CD14-positive monocyte (primary cell): ENCODE measurements at regions not wholly inside any gene's neighbourhood (a gene's known extent, or its start where the extent isn't known, plus 50 kb on each side); places are given as distances from the start of the nearest gene placed in this dataset.

Experiments
- DNase-seq, 3 donors: peaks; one replicate each; pipeline ENCODE4 v3.0.0-alpha.2; 2011 to 2022
- H2AFZ ChIP-seq: 2 replicates; pipeline ENCODE4 v1.6.0; 2012; ENCODE audit warnings: mild to moderate bottlenecking, low read depth, low read length, inconsistent platforms; ENCODE audit not compliant: insufficient read depth, poor library complexity, severe bottlenecking
- H3K27ac ChIP-seq, 2 donors: 1 replicate in 1 of 2; 2 replicates in 1 of 2; pipeline ENCODE4 v1.5.1; 2012 to 2013; ENCODE audit warnings: low read length in 2 of 2, control low read depth in 1 of 2, inconsistent platforms in 1 of 2, low read depth in 1 of 2, mild to moderate bottlenecking in 1 of 2
- H3K27me3 ChIP-seq, 2 donors: one replicate each; pipeline versions ENCODE4 v1.6.0 to v1.6.1; 2011 to 2013; ENCODE audit warnings: low read length in 2 of 2; ENCODE audit not compliant: control insufficient read depth in 2 of 2, insufficient read depth in 2 of 2
- H3K36me3 ChIP-seq, 2 donors: replicated peaks in 1 of 2; 1 replicate in 1 of 2; 2 replicates in 1 of 2; pipeline versions ENCODE4 v1.5.1 to v1.6.1; 2012 to 2013; ENCODE audit warnings: low read length in 2 of 2, control low read depth in 1 of 2, inconsistent platforms in 1 of 2, mild to moderate bottlenecking in 1 of 2; ENCODE audit not compliant: insufficient read depth in 2 of 2, control insufficient read depth in 1 of 2
- H3K4me1 ChIP-seq, 2 donors: 1 replicate in 1 of 2; 2 replicates in 1 of 2; pipeline versions ENCODE4 v1.5.1 to v1.6.1; 2012 to 2013; ENCODE audit warnings: low read length in 2 of 2, control low read depth in 1 of 2, inconsistent platforms in 1 of 2, mild to moderate bottlenecking in 1 of 2, moderate library complexity in 1 of 2; ENCODE audit not compliant: insufficient read depth in 2 of 2, control insufficient read depth in 1 of 2
- H3K4me2 ChIP-seq: replicated peaks from 2 replicates; pipeline ENCODE3; 2012; ENCODE audit warnings: low read length, moderate library complexity, mild to moderate bottlenecking; ENCODE audit not compliant: poor library complexity, severe bottlenecking; ENCODE audit errors: extremely low read depth
- H3K4me3 ChIP-seq, 3 experiments: fragments of 200-600 bp in 1 of 3; sonication (generic) in 1 of 3; replicated peaks in 1 of 3; 1 replicate in 2 of 3; 2 replicates in 1 of 3; pipeline ENCODE4 v1.5.1; 2011 to 2013; ENCODE audit warnings: low read length in 3 of 3, mild to moderate bottlenecking in 3 of 3, control low read depth in 2 of 3, low read depth in 2 of 3, inconsistent platforms in 1 of 3, moderate library complexity in 1 of 3
- H3K79me2 ChIP-seq: 2 replicates; pipeline ENCODE4 v1.6.0; 2012; ENCODE audit warnings: mild to moderate bottlenecking, control low read depth, inconsistent platforms, low read length, moderate library complexity; ENCODE audit not compliant: insufficient read depth
- H3K9ac ChIP-seq: 2 replicates; pipeline ENCODE4 v1.6.0; 2017; ENCODE audit warnings: low read length, mild to moderate bottlenecking; ENCODE audit not compliant: insufficient read depth, poor library complexity, severe bottlenecking
- H3K9me3 ChIP-seq, 2 donors: replicated peaks in 1 of 2; 1 replicate in 1 of 2; 2 replicates in 1 of 2; pipeline versions ENCODE4 v1.5.1 to v1.6.1; 2012 to 2013; ENCODE audit warnings: low read length in 2 of 2, control low read depth in 1 of 2; ENCODE audit not compliant: control insufficient read depth in 1 of 2, insufficient read depth in 1 of 2
- H4K20me1 ChIP-seq: 2 replicates; pipeline ENCODE4 v1.6.0; 2012; ENCODE audit warnings: mild to moderate bottlenecking, low read length, control low read depth, moderate library complexity; ENCODE audit not compliant: insufficient read depth
- H3K27ac Mint-ChIP-seq, 7 donors: one replicate each; pipeline ENCODE4 v1.8.0; 2020; ENCODE audit warnings: mild to moderate bottlenecking in 7 of 7, mixed read lengths in 7 of 7, moderate library complexity in 6 of 7, inconsistent platforms in 2 of 7
- H3K27me3 Mint-ChIP-seq, 3 donors: one replicate each; pipeline ENCODE4 v1.8.0; 2021 to 2022; ENCODE audit warnings: low read depth in 3 of 3, mild to moderate bottlenecking in 3 of 3, mixed read lengths in 3 of 3, moderate library complexity in 3 of 3, inconsistent platforms in 1 of 3
- H3K36me3 Mint-ChIP-seq, 2 donors: one replicate each; pipeline ENCODE4 v1.8.0; 2020; ENCODE audit warnings: mixed read lengths in 2 of 2, inconsistent platforms in 1 of 2, mild to moderate bottlenecking in 1 of 2
- H3K4me1 Mint-ChIP-seq: one replicate; pipeline ENCODE4 v1.8.0; 2020; ENCODE audit warnings: mild to moderate bottlenecking, mixed read lengths
- H3K4me3 Mint-ChIP-seq, 2 donors: one replicate each; pipeline ENCODE4 v1.8.0; 2020; ENCODE audit warnings: mild to moderate bottlenecking in 2 of 2, mixed read lengths in 2 of 2, moderate library complexity in 1 of 2
- H3K9me3 Mint-ChIP-seq, 7 donors: one replicate each; pipeline ENCODE4 v1.8.0; 2020 to 2022; ENCODE audit warnings: mixed read lengths in 7 of 7, mild to moderate bottlenecking in 6 of 7, moderate library complexity in 6 of 7, inconsistent platforms in 2 of 7
- CTCF ChIP-seq: fragments of 200-600 bp; IDR thresholded peaks from one replicate; pipeline ENCODE4 v1.8.0; 2022; ENCODE audit warnings: antibody characterized with exemption, mild to moderate bottlenecking
- WGBS: methylation state at CpG from one replicate; pipeline ENCODE4 v1.1.5; 2013; ENCODE audit warnings: missing lambda C conversion rate; ENCODE audit not compliant: insufficient coverage; 5-methylcytosine and 5-hydroxymethylcytosine counted together
- intact Hi-C, 2 donors: fragments of 100-400 bp; cut with micrococcal nuclease; formaldehyde crosslinking; loops; one replicate each; pipeline versions ENCODE4 v1.15.0 to v1.15.1; 2023

GRCh38 chr11:71164186-71164585, 88.2 kb downstream of the SHANK2 start:
- no peaks in the 10 kb centered on the region for H3K4me1 Mint-ChIP-seq
- Histone ChIP-seq H2AFZ (no peak overlapping the region), H3K27me3 (no peaks in the 10 kb centered on the region), H3K4me1 (no peaks in the 10 kb centered on the region), H3K9me3 (no peaks in the 10 kb centered on the region), H3K4me3 (no peak overlapping the region), H3K79me2 (no peaks in the 10 kb centered on the region), H3K9ac (no peak overlapping the region), H3K4me2 (no peak overlapping the region), H4K20me1 (no peaks in the 10 kb centered on the region), H3K36me3 (no peaks in the 10 kb centered on the region), H3K27ac (no peak overlapping the region)
- no peak overlapping the region for H3K4me3 Mint-ChIP-seq
- DNase-seq: no peak
- no peak for TF ChIP-seq CTCF
- no peak overlapping the region for H3K27ac Mint-ChIP-seq
- peaks cover 0 to 13% (median 4%) of the 10 kb centered on the region in 3 donors for H3K27me3 Mint-ChIP-seq
- H3K36me3 Mint-ChIP-seq: no peaks in the 10 kb centered on the region
- H3K9me3 Mint-ChIP-seq: peaks cover 0 to 6% (median 3%) of the 10 kb centered on the region in 7 donors
- intact Hi-C loops: no loop called here
- 89% methylated on average over 3 of the region's 4 CpGs for WGBS

- Mint-ChIP-seq H3K27me3 (peaks cover 0 to 13% (median 4%) of the 10 kb centered on the region in 3 donors), H3K9me3 (peaks cover 0 to 6% (median 2%) of the 10 kb centered on the region in 7 donors), H3K27ac (no peak overlapping the region), H3K4me3 (no peak overlapping the region), H3K4me1 (no peaks in the 10 kb centered on the region), H3K36me3 (no peaks in the 10 kb centered on the region)
- Histone ChIP-seq H3K79me2 (no peaks in the 10 kb centered on the region), H3K4me1 (no peaks in the 10 kb centered on the region), H3K9me3 (no peaks in the 10 kb centered on the region), H2AFZ (no peak overlapping the region), H3K27ac (no peak overlapping the region), H3K27me3 (no peaks in the 10 kb centered on the region), H3K36me3 (no peaks in the 10 kb centered on the region), H3K4me2 (no peak overlapping the region), H3K9ac (no peak overlapping the region), H4K20me1 (no peaks in the 10 kb centered on the region), H3K4me3 (no peak overlapping the region)
- no peak for DNase-seq
- intact Hi-C loops: no loop called here
- WGBS: no CpG with 5 or more reads among the region's 3 CpGs
- no peak for TF ChIP-seq CTCF
These were observed 89.0 kb downstream of the SHANK2 start for GRCh38 chr11:71163371-71163770.
